Urinary bladder (tissue), 3 donors: ENCODE measurements at regions not wholly inside any gene's neighbourhood (a gene's known extent, or its start where the extent isn't known, plus 50 kb on each side); places are given as distances from the start of the nearest gene placed in this dataset.

Experiments used
- DNase-seq: peaks from one replicate; pipeline ENCODE4 v3.0.0-alpha.2; 2015; ENCODE audit errors: extremely low spot score
- H3K27ac ChIP-seq: one replicate; pipeline ENCODE4 v1.5.1; 2013; ENCODE audit warnings: low read depth, mild to moderate bottlenecking, moderate library complexity
- H3K36me3 ChIP-seq: one replicate; pipeline ENCODE4 v1.6.1; 2013; ENCODE audit warnings: mild to moderate bottlenecking, moderate library complexity; ENCODE audit not compliant: insufficient read depth
- H3K4me1 ChIP-seq: one replicate; pipeline ENCODE4 v1.6.1; 2013; ENCODE audit warnings: mild to moderate bottlenecking, moderate library complexity; ENCODE audit not compliant: insufficient read depth
- H3K4me3 ChIP-seq: one replicate; pipeline ENCODE4 v1.5.1; 2013; ENCODE audit warnings: low read depth, low read length
- WGBS: extraction: QIAGEN DNeasy Blood & Tissue Kit; methylation state at CpG from one replicate; pipeline ENCODE4 v1.1.7; 2013; 5-methylcytosine and 5-hydroxymethylcytosine counted together
- donor health status: healthy with polysubstance abuse.
- donor health status: healthy.

GRCh38 chr2:150609831-150610582 is 122.5 kb upstream of the RND3 start:
- H3K4me1 ChIP-seq, result no peaks in the 10 kb centered on the region
- no peak overlapping the region for H3K27ac ChIP-seq
- no peak for DNase-seq
- no peaks in the 10 kb centered on the region for H3K36me3 ChIP-seq
- 48% methylated on average over 4 of the region's 4 CpGs for WGBS
- no peak overlapping the region for H3K4me3 ChIP-seq

- no peak overlapping the region for H3K27ac ChIP-seq
- WGBS, result 92% methylated on average over 1 of the region's 1 CpG
Observed at GRCh38 chr2:150608341-150608740, 120.9 kb upstream of the RND3 start.

GRCh38 chr2:150607390-150607811 is 119.9 kb upstream of the RND3 start:
- H3K4me3 ChIP-seq, result no peak overlapping the region
- H3K4me1 ChIP-seq, result no peaks in the 10 kb centered on the region
- H3K27ac ChIP-seq, result no peak overlapping the region
- DNase-seq, result no peak
- H3K36me3 ChIP-seq, result no peaks in the 10 kb centered on the region

More at GRCh38 chr2:150608341-150608740, 120.9 kb upstream of the RND3 start:
- DNase-seq, result no peak
- Histone ChIP-seq H3K4me3 (no peak overlapping the region), H3K4me1 (no peaks in the 10 kb centered on the region), H3K36me3 (no peaks in the 10 kb centered on the region)

- no peak for DNase-seq
- Histone ChIP-seq H3K4me1 (no peaks in the 10 kb centered on the region), H3K4me3 (no peak overlapping the region), H3K27ac (peak overlapping the region; percentile 10), H3K36me3 (no peaks in the 10 kb centered on the region)
Observed at GRCh38 chr2:150606380-150607060, 119.1 kb upstream of the RND3 start.

- Histone ChIP-seq H3K4me1 (no peaks in the 10 kb centered on the region), H3K36me3 (no peaks in the 10 kb centered on the region), H3K27ac (no peak overlapping the region), H3K4me3 (no peak overlapping the region)
- 96% methylated on average over 3 of the region's 3 CpGs for WGBS
- no peak for DNase-seq
Observed at GRCh38 chr2:150605664-150606063, 118.2 kb upstream of the RND3 start.

GRCh38 chr2:150601280-150602038 is 114.0 kb upstream of the RND3 start:
- WGBS, result 47% methylated on average over 6 of the region's 6 CpGs
- Histone ChIP-seq H3K36me3 (no peaks in the 10 kb centered on the region), H3K4me1 (no peaks in the 10 kb centered on the region), H3K27ac (no peak overlapping the region), H3K4me3 (no peak overlapping the region)
- no peak for DNase-seq

- Histone ChIP-seq H3K27ac (no peak overlapping the region), H3K4me1 (no peaks in the 10 kb centered on the region), H3K4me3 (no peak overlapping the region), H3K36me3 (no peaks in the 10 kb centered on the region)
- DNase-seq, result no peak
Observed at GRCh38 chr2:150599889-150600288, 112.4 kb upstream of the RND3 start.

GRCh38 chr2:150598383-150598782 is 110.9 kb upstream of the RND3 start:
- Histone ChIP-seq H3K27ac (no peak overlapping the region), H3K4me3 (no peak overlapping the region), H3K36me3 (no peaks in the 10 kb centered on the region), H3K4me1 (no peaks in the 10 kb centered on the region)
- WGBS, result 43% methylated on average over 2 of the region's 2 CpGs
- DNase-seq, result no peak

- Histone ChIP-seq H3K27ac (no peak overlapping the region), H3K4me1 (no peaks in the 10 kb centered on the region), H3K36me3 (no peaks in the 10 kb centered on the region), H3K4me3 (no peak overlapping the region)
- 85% methylated on average over 4 of the region's 4 CpGs for WGBS
- DNase-seq, result no peak
Observed at GRCh38 chr2:150595803-150596470, 108.5 kb upstream of the RND3 start.

- no peak overlapping the region for H3K4me3 ChIP-seq
- no peak for DNase-seq
- no peak overlapping the region for H3K27ac ChIP-seq
- no peaks in the 10 kb centered on the region for H3K36me3 ChIP-seq
- H3K4me1 ChIP-seq, result no peaks in the 10 kb centered on the region
- 87% methylated on average over 5 of the region's 5 CpGs for WGBS
Observed at GRCh38 chr2:150594299-150594698, 106.8 kb upstream of the RND3 start.

- Histone ChIP-seq H3K4me3 (no peak overlapping the region), H3K4me1 (no peaks in the 10 kb centered on the region), H3K36me3 (no peaks in the 10 kb centered on the region), H3K27ac (no peak overlapping the region)
- WGBS, result 94% methylated on average over 6 of the region's 6 CpGs
- no peak for DNase-seq
Observed at GRCh38 chr2:150591496-150592285, 104.2 kb upstream of the RND3 start.

- Histone ChIP-seq H3K4me3 (no peak overlapping the region), H3K36me3 (no peaks in the 10 kb centered on the region), H3K4me1 (no peaks in the 10 kb centered on the region), H3K27ac (no peak overlapping the region)
- no peak for DNase-seq
- WGBS, result 83% methylated on average over 2 of the region's 2 CpGs
Observed at GRCh38 chr2:150589681-150590080, 102.2 kb upstream of the RND3 start.

- no peaks in the 10 kb centered on the region for H3K36me3 ChIP-seq
- WGBS, result 88% methylated on average over 2 of the region's 2 CpGs
- no peak overlapping the region for H3K27ac ChIP-seq
- no peaks in the 10 kb centered on the region for H3K4me1 ChIP-seq
- no peak overlapping the region for H3K4me3 ChIP-seq
- DNase-seq, result no peak
Observed at GRCh38 chr2:150588506-150588870, 101.0 kb upstream of the RND3 start.
